ENCODE measurements at regions not wholly inside any gene's neighbourhood (a gene's known extent, or its start where the extent isn't known, plus 50 kb on each side); places are given as distances from the start of the nearest gene placed in this dataset.

DNA sequence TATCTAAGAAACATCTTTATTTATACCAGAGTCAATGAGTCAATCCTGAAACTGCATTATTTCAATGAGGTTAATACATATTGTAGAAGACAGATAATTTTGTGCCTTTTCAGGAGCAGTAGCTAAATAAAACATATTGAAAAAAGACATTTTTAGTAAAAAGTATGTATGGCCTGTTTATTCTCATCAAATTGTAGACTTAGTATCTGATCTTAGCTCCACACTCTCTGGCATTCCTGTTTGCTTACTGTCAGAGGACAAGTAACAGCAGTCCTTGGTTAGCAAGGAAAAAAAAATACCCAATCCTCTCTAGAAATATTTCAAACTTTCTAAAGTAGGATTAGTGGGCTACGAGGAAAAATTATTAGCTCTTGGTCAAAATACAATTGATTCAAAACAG, 50.5 kb upstream of the GUCY1A1 start:
- no peak for DNase-seq

DNA sequence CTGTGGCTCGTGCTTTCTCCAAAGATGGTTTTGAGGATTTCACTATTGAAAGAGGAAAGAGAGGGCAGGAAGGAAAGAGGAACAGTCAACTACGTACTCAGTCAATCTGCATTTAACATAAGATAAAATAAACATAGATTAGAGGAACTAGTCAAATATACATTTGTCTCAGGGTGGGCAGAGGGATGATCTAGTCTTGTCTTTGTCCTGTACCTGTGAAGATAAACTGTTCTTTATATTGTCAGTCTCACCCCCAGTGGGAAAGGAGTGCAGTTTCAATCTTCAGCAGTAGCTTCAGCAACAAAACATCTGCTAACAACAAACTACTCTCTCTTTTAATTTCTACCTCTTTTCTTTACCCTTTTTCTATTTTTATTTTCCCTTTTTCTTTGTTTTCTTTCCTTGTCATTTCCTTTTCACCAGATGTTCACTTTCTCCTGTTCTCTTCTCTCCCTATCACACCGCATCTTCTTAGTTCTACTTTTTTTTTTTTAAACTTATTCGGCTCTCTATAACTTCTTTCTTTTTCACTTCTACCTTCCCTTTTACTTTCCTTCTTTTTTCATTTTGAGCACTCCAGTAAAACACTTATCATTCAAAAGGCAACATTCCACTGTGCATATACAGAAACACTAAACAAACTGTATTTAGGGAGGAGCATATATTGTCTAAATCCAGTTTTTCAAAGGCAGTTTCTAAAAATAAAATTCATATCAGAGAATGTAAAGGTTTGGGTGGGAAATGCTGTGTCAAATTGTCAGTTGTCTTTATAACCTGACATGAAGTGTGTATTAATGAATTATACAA, 51.4 kb upstream of the GUCY1A1 start:
- no peak for DNase-seq

DNA sequence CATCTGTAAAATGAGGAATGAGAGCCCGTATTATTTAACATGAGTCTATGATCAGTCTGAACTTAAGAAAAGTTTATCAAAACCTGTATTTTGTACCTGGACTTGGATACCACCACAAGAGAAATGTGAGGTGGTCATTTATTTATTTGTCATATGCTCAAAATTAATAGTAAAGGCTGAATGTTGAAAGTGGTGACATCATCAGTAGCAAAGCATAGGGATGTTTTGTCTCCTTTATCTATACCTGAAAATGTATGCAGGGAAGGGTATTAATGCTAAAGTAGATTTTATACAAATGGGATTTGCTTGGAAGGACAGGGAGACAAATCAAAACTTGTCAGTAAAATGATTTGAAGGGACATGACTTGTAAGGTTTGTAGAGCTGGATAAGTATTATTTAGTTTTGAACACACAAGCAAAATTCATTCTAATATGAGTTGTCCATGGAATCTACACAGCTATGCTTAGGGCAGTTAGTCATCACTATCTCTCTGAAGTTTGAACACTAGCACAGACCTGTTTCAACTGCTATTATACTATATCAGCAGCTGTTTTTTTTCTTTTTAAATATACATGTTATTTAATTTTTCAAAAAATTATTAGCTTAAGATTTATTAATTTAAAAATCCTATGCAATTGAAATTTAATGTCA, 52.4 kb upstream of the GUCY1A1 start:
- no peak for DNase-seq

DNA sequence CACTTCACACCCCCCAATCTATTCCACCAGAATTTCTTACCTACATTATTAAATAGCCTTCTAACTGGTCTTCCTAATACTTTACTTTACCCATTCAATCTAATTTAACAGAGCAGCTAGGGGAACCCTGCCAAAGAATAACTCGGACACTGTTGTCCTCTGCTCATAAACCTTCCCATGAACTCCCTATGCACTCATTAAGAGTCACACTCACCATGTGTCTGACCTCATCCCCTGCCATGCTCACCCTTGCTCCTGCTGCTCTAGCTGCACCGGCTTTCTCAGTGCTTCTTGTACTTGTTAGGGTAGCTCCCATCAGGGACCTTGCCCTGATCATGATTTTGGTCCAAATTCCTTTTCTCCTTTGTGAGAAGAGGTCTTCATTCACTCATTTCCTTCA, 54.6 kb upstream of the GUCY1A1 start:
- DNase-seq = no peak

DNA sequence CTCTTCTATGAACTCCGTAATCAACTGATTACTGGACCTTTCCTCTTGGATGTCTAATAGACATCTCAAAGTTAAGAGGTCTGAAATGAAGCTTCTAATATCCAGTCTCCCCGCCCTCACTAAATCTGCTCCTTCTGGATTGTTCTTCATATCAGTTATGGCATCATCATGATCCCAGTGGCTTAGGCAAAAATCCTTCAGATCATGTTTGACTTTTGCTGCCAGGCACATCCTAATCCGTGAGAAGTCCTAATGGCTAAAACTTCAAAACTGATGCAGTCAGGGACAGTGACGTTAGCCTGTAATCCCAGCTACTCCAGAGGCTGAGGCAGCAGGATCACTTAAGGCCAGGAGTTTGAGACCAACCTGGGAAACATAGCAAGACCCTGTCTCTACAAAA, 55.1 kb upstream of the GUCY1A1 start:
- DNase-seq = no peak

DNA sequence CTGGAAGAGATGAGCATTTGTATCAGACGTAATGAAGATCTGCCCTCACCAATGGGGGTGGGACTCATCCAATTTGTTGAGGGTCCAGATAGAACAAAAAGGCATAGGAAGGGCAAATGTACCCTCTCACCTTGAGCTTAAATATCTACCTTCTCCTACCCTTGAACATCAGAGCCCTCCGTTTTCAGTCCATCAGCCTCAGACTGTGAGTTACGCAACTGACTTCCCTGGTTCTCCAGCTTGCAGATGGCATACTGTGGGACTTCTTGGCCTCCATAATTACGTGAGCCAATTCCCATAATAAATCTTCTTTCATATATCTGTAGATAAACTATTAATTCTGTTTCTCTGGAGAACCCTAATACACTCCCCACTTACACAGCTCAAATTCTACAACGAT, 56.5 kb upstream of the GUCY1A1 start:
- DNase-seq = no peak

DNA sequence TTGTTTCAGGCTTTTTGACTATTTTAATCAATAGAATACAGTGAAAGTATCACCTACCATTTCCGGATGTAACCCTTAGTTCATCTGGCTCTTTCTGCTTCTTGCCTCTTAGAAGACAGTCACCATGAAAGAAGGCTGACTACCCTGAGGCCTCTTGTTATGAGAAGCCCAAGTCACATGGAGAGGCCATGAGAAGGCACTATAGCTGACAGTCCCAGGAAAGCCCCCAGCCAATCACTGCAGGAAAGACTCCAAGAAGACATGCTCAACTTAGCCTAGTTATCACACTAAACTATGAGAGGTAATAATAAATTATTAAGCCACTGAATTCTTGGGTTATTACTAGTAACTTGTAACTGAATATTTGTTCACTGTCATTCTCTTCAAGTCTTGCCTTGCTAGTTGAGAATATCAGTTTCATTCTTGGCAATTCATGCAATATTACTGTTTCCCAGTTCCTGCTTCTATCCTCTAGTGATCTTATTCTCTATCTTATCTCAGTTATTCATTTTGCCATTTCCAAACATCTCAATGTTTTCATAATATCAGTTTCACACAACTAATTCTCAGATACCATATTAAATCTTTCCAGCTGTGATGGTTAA, 57.1 kb upstream of the GUCY1A1 start:
- DNase-seq = no peak

DNA sequence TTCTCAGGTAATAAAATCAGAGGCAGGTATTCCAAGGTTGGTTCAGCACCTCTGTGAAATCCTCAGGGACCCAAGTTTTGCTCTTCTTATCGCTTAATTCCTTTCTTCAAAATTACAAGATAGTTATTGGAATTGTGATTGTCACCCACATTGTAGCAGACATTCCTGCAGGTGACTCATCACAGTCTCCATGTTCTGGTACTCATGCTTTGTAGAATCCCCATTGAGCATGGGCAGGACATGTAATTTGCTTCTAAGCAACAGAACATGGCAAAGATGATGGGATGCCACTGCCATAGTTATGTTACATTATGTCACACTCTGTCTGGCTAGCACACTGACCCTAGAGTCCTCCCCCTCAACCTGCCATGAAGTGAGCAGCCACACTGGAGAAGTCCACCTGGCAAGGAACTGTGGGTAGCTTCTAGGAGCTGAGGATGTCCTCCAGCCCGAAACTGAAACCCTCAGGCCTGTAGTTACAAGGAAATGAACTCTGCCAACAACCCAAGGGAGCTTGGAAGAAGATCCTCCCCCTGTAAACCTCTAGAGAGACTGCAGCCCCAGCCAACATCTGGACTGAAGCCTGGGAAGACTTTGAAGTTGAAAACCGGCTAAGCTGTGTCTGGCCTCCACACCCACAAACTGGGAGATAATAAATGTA, 58.3 kb upstream of the GUCY1A1 start:
- DNase-seq = no peak

DNA sequence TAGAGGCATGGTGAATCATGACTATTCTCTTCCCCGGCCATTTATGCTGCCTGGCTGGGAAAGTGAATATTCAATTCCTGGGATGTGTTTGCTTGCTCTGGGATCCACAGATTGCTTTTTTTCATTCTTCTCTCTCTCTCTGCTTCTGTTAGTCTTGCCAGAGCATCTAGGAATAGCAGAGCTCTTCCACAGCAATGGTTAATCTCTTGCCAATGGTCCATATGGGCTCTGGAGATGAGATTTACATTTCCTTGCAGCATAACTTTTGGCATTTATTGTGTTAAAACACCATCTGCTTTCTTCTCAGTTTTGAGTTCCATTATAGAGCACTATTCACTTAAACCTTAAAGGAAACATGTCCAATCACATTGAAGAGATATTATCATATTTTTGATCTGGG, 59.2 kb upstream of the GUCY1A1 start:
- DNase-seq = no peak

DNA sequence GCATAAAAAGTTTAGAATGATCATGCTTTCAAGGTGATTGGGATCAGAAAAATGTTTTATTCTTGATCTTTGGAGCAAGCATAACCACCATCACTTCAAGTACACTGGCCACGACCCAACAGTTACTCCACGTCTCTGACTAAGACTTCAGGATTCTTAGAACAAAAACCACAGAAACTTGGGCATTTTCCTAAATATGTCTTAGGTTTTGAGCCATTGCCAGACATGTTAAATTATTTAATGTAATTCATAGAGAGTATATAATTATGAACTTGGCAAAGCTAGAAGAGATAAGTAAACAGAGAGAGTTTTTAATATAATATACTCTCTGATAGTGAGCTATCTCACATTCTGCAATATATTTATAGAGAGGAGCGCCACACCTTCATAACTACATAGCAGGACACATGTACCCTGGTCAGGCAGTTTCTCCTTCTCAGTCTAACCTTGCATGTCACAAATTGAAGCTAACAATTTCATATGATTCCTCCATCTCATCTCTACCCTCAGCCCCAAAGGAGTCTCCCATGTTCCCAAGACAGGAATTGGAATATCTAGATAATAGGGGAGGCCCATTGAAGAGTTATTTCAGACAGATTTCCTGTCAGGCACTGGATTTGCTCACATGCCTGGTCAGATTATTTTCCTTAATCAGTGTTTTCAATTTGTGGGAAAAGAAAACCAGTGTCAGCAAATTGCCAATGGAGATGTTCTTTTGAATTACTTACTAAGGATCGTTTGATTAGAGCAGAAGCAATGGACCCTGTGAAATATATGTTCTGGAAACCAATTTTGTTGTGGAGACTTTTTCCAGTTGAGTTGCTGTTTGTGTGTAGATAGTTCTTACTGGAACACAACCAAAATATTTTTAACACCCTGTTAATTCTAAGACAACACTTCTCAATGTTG, 61.7 kb upstream of the GUCY1A1 start:
- DNase-seq = no peak

DNA sequence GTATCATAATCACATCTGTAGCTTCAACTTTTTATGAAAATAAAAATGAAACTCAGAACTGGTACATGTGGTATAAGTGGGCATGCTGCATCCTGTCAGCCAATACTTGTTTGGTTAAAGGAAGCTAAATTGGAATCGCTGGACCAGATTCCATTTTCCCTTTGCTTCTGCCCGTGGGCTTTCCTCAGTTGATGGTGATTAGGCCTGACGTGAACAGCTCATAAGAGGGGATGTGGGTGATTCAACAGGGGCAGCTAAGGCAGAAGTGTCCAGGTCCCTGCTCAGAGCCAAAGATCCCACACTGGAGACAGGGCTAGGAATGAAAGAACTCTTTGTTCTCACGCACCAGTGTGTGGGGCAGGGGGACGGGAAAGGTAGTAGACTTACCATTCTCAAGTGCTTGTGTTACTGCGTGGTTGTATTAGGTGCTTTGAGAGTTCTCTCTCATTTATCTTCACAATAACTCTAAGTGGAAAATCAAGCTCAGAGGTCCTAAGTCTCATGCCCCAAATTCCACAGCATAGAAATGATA, 63.2 kb upstream of the GUCY1A1 start:
- no peak for DNase-seq

DNA sequence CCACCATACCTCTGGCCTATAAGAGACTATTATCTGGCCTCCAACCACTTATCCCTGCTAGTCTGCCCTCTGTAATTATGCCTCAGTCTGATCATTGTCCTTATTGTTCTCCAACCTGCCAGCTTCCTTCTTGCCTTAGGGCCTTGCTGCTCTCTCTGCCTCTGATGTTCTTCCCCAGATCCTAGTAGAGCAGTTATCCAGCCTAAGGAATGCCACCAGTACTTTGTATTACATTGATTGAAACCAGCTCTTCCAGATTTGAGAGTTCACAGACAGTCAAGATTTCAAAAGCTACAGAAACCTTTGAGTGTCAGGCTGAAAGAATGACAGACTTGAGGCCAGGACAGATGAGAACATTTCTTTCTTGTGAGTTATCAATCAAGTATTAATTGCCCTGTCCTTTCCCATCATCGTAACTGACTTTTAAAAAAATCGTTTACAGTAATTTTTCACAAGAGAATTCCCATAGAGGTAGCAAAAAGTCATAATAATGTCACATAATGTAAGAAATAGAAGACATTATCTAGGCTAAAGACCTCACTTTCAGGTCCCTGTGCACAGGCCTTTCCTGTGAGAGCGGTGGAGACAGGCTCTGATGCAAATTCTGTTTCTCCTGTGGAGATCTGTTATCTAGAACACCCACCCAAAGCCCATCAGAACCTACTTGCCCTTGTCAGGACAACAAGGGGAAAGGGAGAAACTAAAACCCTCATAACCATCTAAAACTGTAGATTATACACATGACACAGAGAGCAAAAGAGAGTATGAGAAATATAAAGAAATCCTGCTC, 64.1 kb upstream of the GUCY1A1 start:
- DNase-seq = no peak

DNA sequence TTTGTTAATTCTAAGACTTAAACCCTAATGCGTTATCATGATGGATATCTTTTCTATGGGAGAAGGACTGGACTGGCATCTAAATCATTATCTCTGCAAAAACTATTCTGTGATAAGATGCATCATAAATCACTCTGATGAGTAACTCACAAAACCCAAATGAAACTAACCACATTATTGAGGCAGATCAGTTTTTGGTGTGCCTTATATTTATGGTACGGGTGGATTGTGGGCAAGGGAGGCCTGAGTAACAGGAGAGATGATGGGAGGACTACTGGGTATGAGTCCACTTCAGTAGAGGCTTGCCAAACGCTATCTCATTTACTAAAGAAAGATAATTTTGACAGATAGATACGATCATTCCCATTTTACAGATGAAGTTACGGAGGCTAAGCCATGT, 66.4 kb upstream of the GUCY1A1 start:
- DNase-seq = no peak

DNA sequence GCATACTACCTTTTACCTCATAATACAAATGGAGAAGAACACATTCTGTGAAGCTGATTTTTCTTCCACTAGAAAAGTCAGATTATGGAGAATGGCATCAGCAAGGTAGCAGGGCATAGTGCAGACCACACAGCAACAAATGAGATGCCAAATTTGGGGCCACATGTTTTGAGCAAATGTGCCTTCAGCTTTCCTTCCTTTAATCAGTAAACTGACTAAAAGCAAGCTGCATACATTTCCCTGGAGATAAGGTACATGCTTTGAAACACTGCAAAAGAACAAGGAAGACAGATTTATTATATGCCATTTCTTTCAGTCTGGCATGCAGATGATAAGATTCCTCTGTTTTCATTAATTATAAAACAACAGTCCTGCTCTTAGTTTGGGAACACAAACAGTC, 67.1 kb upstream of the GUCY1A1 start:
- DNase-seq = no peak

DNA sequence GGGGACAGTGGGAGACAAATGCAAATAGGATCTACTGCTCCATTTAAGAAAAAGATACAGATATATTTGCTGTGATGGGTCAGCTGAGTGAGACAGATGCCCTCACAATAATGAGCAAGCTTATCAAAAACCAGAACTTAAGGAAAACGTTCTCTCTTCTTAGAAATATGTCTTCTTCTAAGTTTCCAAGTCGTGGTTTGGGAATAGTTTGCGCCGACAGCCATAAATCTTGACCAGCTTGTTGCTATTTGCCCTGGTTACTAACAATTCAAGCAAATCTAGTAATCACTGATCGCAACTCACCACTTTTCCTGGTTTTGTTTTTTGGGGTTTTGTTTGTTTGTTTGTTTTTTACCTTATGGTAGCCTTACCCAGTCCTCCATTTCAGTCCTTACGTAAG, 67.6 kb upstream of the GUCY1A1 start:
- DNase-seq = no peak

DNA sequence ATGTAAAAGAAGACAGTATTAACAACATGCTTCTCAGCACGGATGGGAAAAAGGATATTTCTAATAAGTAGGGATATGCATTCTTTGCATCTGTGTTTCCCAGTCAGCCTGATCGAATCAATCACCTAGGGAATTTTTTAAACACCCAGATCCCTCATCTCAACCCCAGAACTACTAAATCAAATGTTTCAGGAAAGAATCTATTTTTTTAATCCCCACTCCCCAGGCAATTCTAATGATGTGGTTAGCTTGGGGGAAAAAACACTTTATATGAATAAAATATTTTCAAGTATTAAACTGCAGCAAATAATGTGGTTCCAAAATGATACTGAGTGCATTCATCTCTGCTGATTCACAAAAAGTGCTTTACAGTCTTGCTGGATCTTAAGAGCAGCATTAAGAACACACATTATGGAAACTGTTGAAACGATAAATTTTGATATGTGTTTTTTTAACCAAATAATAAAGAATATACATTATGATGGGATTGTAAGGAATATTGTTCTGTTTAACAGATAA, 68.7 kb upstream of the GUCY1A1 start:
- DNase-seq = no peak

DNA sequence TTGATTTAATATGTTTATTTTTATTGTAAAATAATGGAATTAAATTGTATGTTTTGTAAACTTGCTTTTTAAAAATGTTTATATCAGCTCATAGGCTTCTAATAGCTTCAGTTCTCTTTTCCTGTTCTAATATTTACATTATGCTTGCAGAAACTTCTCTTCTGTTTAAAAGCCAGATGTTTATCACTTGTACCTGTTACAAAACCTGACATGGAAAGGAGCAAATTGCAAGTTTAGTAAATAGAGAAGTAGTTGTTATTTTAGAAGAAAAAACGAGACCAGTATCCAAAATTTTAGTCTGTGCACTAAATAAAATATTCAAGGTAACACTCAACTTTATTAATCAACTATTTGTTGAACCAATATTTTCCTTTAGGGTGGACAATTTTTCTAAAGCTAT, 69.4 kb upstream of the GUCY1A1 start:
- no peak for DNase-seq

DNA sequence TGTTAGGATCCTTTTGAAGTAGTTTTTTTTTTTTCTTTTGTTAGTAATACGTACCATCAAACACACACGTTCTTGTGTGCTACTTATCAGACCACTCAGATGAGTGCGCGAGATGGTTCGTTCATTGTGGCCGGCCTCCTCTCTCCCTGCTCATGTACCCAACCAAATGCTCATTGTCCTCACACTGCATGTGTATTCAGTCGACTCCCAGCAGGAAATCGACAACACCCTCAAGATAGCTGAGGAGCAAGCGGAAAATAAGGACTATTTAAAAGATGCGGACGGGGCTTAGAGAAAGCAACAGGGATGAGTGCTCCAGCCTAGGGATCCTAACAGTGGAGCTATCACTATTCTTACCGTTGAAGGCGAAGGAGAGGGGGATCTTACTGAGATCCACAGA, 72.9 kb upstream of the GUCY1A1 start:
- no peak for DNase-seq

DNA sequence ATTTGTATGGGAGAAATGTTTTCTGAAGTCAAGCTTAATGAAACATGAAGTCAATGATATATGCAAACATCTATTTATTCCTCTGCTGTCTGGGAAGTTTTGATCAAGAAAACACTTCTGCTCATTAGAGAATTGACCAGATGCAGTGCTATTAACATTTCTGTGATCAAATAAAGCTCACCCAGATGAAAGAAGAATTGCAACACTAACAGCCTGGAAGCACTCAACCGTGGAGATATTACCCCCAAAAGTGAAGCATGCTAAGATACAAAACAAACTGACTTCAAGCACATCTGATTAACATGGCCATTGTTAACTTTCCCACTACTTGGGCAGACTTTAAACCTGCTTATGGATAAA, 73.7 kb upstream of the GUCY1A1 start:
- no peak for DNase-seq

DNA sequence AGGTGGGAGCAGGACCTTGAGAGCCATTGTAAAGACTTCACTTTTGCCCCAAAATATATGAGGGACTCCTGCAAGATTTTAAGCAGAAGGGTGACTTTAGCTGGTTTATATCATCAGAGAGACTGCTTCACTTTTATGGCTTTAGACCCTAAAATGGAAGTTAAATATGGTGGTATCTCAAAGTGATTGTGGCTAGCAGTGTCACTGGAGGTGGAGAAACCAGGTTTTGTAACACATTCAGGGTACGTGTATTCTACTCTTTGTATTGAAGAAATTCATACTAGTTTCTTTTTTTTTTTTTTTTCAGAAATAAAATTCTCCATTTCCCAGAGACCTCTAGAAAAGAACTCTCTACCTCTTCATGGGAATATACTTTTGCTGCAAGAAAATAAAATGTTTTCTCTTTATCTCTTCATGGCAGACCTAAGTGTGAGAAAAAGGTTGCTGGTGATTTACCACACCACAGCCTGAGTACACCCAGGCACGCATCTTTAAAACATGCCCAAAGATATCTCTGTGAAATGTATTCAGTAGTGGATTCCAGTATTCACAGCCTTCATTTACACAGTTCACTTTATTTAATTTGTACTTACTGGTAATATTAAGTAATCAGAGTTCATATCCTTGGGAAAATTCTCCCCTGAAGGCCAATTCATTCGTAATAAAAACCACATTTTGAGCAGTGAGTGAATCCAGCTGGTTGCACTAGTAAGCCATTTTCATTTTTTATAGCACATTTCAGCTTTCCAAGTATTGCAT, 74.3 kb upstream of the GUCY1A1 start:
- no peak for DNase-seq

DNA sequence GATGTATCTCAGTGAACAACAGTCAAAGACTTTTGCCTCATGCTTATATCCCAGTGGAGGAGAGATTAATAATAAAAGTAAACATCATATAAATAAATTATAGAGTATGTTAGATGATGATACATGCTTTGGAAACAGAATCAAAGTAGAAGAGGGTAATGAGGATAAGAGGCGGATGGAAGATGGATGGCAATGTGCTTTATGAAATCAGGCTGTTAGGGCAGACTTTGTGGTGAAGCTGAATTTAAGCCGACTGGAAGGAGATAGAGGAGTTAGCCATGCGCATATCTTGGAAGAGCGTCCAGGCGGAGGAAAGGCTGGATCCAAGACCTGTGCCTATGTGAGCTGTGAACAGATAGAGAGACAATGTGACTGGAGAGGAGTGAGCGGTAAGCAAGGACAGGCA, 74.9 kb upstream of the GUCY1A1 start:
- DNase-seq = no peak
